GM21737 (cell line): ENCODE measurements at regions not wholly inside any gene's neighbourhood (a gene's known extent, or its start where the extent isn't known, plus 50 kb on each side); places are given as distances from the start of the nearest gene placed in this dataset.

ENCODE experiments used
- ATAC-seq: cut with Tn5 transposase; IDR thresholded peaks from one replicate; pipeline ENCODE4 v1.9.1; 2021; ENCODE audit warnings: mild to moderate bottlenecking, moderate library complexity; ENCODE audit not compliant: unreplicated experiment

- ATAC-seq, result no peak
Measured at GRCh38 chr6:94127716-94128115, 708.4 kb upstream of the EPHA7 start.

- ATAC-seq, result no peak
Measured at GRCh38 chr6:94124333-94124732, 705.0 kb upstream of the EPHA7 start.

- no peak for ATAC-seq
Measured at GRCh38 chr6:94121094-94121493, 701.7 kb upstream of the EPHA7 start.

- ATAC-seq, result no peak
Measured at GRCh38 chr6:94099072-94099471, 679.7 kb upstream of the EPHA7 start.

- ATAC-seq, result no peak
Measured at GRCh38 chr6:94095961-94096360, 676.6 kb upstream of the EPHA7 start.

GRCh38 chr6:94089941-94090340 is 670.6 kb upstream of the EPHA7 start:
- ATAC-seq, result no peak

- ATAC-seq, result no peak
Measured at GRCh38 chr6:94088870-94089269, 669.5 kb upstream of the EPHA7 start.

GRCh38 chr6:94074764-94075163 is 655.4 kb upstream of the EPHA7 start:
- ATAC-seq, result no peak

GRCh38 chr6:94071835-94072234 is 652.5 kb upstream of the EPHA7 start:
- ATAC-seq, result no peak

- no peak for ATAC-seq
Measured at GRCh38 chr6:94065707-94066337, 646.5 kb upstream of the EPHA7 start.

- ATAC-seq, result no peak
Measured at GRCh38 chr6:94052749-94053148, 633.4 kb upstream of the EPHA7 start.

- no peak for ATAC-seq
Measured at GRCh38 chr6:94050515-94050914, 631.2 kb upstream of the EPHA7 start.

GRCh38 chr6:94049001-94049400 is 629.6 kb upstream of the EPHA7 start:
- no peak for ATAC-seq

GRCh38 chr6:94045099-94045829 is 625.9 kb upstream of the EPHA7 start:
- no peak for ATAC-seq

- ATAC-seq, result no peak
Measured at GRCh38 chr6:94041945-94042709, 622.8 kb upstream of the EPHA7 start.

- ATAC-seq, result no peak
Measured at GRCh38 chr6:94036024-94036423, 616.7 kb upstream of the EPHA7 start.

- no peak for ATAC-seq
Measured at GRCh38 chr6:94027374-94027773, 608.0 kb upstream of the EPHA7 start.

GRCh38 chr6:94026575-94026974 is 607.2 kb upstream of the EPHA7 start:
- ATAC-seq, result no peak

- ATAC-seq, result no peak
Measured at GRCh38 chr6:94005835-94006234, 586.5 kb upstream of the EPHA7 start.

GRCh38 chr6:93992976-93993375 is 573.6 kb upstream of the EPHA7 start:
- ATAC-seq, result no peak

GRCh38 chr6:93989630-93990029 is 570.3 kb upstream of the EPHA7 start:
- no peak for ATAC-seq

GRCh38 chr6:93985953-93986352 is 566.6 kb upstream of the EPHA7 start:
- no peak for ATAC-seq
